Right lobe of liver (tissue), 6 donors: ENCODE measurements at regions not wholly inside any gene's neighbourhood (a gene's known extent, or its start where the extent isn't known, plus 50 kb on each side); places are given as distances from the start of the nearest gene placed in this dataset.

Source experiments
- ATAC-seq, 4 donors: fragments of 200-7000 bp; cut with Tn5 transposase; one replicate each; pipeline ENCODE4 v1.9.1; 2020; ENCODE audit warnings: mild to moderate bottlenecking in 4 of 4, moderate library complexity in 4 of 4
- DNase-seq, 3 donors: peaks; one replicate each; pipeline ENCODE4 v3.0.0-alpha.2; 2020
- H3K27ac ChIP-seq, 3 donors: fragments of 200-600 bp; one replicate each; pipeline ENCODE4 v1.8.0; 2022
- H3K27me3 ChIP-seq, 2 donors: fragments of 200-600 bp; one replicate each; pipeline ENCODE4 v1.8.0; 2022
- H3K36me3 ChIP-seq, 4 donors: fragments of 200-600 bp; sonication (generic) in 1 of 4; one replicate each; pipeline versions ENCODE4 v1.5.1 to v1.8.0; 2017 to 2022; ENCODE audit warnings: control low read depth in 1 of 4
- H3K4me1 ChIP-seq, 4 donors: fragments of 200-600 bp; sonication (generic) in 1 of 4; one replicate each; pipeline versions ENCODE4 v1.5.1 to v1.8.0; 2017 to 2022; ENCODE audit warnings: control low read depth in 1 of 4
- H3K4me3 ChIP-seq, 3 donors: fragments of 200-600 bp; one replicate each; pipeline ENCODE4 v1.8.0; 2022
- H3K9me3 ChIP-seq, 4 donors: fragments of 200-600 bp; sonication (generic) in 1 of 4; one replicate each; pipeline versions ENCODE4 v1.5.1 to v1.8.0; 2017 to 2022; ENCODE audit warnings: control low read depth in 1 of 4
- CTCF ChIP-seq, 4 donors: fragments of 200-600 bp in 3 of 4; fragments of 450-650 bp in 1 of 4; IDR thresholded peaks; one replicate each; pipeline versions ENCODE4 v1.5.1 to v1.8.0; 2016 to 2022; ENCODE audit warnings: antibody characterized with exemption in 4 of 4, mild to moderate bottlenecking in 2 of 4
- POLR2A ChIP-seq: fragments of 450-650 bp; IDR thresholded peaks from one replicate; pipeline ENCODE4 v1.6.1; 2017; ENCODE audit warnings: antibody characterized with exemption, mild to moderate bottlenecking
- WGBS: methylation state at CpG from one replicate; pipeline ENCODE4 v1.1.6; 2018; ENCODE audit warnings: low coverage, low lambda C conversion rate; ENCODE audit not compliant: insufficient coverage; ENCODE audit errors: missing lambda C conversion rate; 5-methylcytosine and 5-hydroxymethylcytosine counted together
- intact Hi-C, 2 donors: fragments of 100-400 bp; cut with DNase I; formaldehyde crosslinking; loops; one replicate each; pipeline versions ENCODE4 v1.11.2 to v1.14.1; 2022
- donor health status: DM: no; HTN: yes; CAD: no.
- donor health status: DM: no; HTN: no; CAD: no.
- donor health status: DM: no; HTN: no; CAD: no.
- donor health status: DM: no; HTN: yes; CAD: no.
- donor health status: DM: no; HTN: yes; CAD: no.

GRCh38 chr6:121743691-121744090 is 308.2 kb downstream of the GJA1 start:
- TF ChIP-seq CTCF (IDR thresholded peaks at IDR 0.05) (no peak), POLR2A (no peak)
- Histone ChIP-seq H3K27ac (no peak overlapping the region), H3K4me1 (no peaks in the 10 kb centered on the region), H3K9me3 (no peaks in the 10 kb centered on the region), H3K27me3 (no peaks in the 10 kb centered on the region), H3K36me3 (no peaks in the 10 kb centered on the region), H3K4me3 (no peak overlapping the region)
- intact Hi-C loops: no loop called here
- ATAC-seq (no peak), DNase-seq (no peak)
- 63% methylated on average over 1 of the region's 1 CpG for WGBS

GRCh38 chr6:121748376-121748775 is 312.9 kb downstream of the GJA1 start:
- H3K4me1 ChIP-seq: no peaks in the 10 kb centered on the region
- H3K27me3 ChIP-seq: no peaks in the 10 kb centered on the region
- TF ChIP-seq POLR2A (no peak), CTCF (IDR thresholded peaks at IDR 0.05) (no peak)
- WGBS: 45% methylated on average over 4 of the region's 4 CpGs
- no peak overlapping the region for H3K4me3 ChIP-seq
- no peak for ATAC-seq
- no peak overlapping the region for H3K27ac ChIP-seq
- no peaks in the 10 kb centered on the region for H3K9me3 ChIP-seq
- intact Hi-C loops: no loop called here
- H3K36me3 ChIP-seq: no peaks in the 10 kb centered on the region
- DNase-seq: no peak

GRCh38 chr6:121748850-121749249 is 313.4 kb downstream of the GJA1 start:
- TF ChIP-seq CTCF (IDR thresholded peaks at IDR 0.05): no peak
- no peak for TF ChIP-seq POLR2A
- H3K27me3 ChIP-seq: no peaks in the 10 kb centered on the region
- no peaks in the 10 kb centered on the region for H3K4me1 ChIP-seq
- intact Hi-C loops: no loop called here
- WGBS: 67% methylated on average over 2 of the region's 2 CpGs
- DNase-seq: no peak
- no peak overlapping the region for H3K27ac ChIP-seq
- H3K9me3 ChIP-seq: no peaks in the 10 kb centered on the region
- H3K36me3 ChIP-seq: no peaks in the 10 kb centered on the region
- ATAC-seq: no peak
- H3K4me3 ChIP-seq: no peak overlapping the region

- 33% methylated on average over 1 of the region's 1 CpG for WGBS
- no peak for DNase-seq
- intact Hi-C loops: no loop called here
- no peaks in the 10 kb centered on the region for H3K4me1 ChIP-seq
- no peaks in the 10 kb centered on the region for H3K27me3 ChIP-seq
- no peak for TF ChIP-seq POLR2A
- no peak for TF ChIP-seq CTCF (IDR thresholded peaks at IDR 0.05)
- ATAC-seq: no peak
- H3K36me3 ChIP-seq: no peaks in the 10 kb centered on the region
- H3K4me3 ChIP-seq: no peak overlapping the region
- no peak overlapping the region for H3K27ac ChIP-seq
- no peaks in the 10 kb centered on the region for H3K9me3 ChIP-seq
These were observed 320.0 kb downstream of the GJA1 start for GRCh38 chr6:121755485-121755884.

- H3K4me1 ChIP-seq: no peaks in the 10 kb centered on the region
- no peak overlapping the region for H3K27ac ChIP-seq
- no peaks in the 10 kb centered on the region for H3K9me3 ChIP-seq
- TF ChIP-seq POLR2A (no peak), CTCF (IDR thresholded peaks at IDR 0.05) (no peak)
- no peaks in the 10 kb centered on the region for H3K36me3 ChIP-seq
- intact Hi-C loops: no loop called here
- H3K4me3 ChIP-seq: no peak overlapping the region
- DNase-seq: no peak
- 90% methylated on average over 1 of the region's 1 CpG for WGBS
- no peak for ATAC-seq
- H3K27me3 ChIP-seq: no peaks in the 10 kb centered on the region
These were observed 321.2 kb downstream of the GJA1 start for GRCh38 chr6:121756666-121757065.
